MG63 (cell line): ENCODE measurements at regions not wholly inside any gene's neighbourhood (a gene's known extent, or its start where the extent isn't known, plus 50 kb on each side); places are given as distances from the start of the nearest gene placed in this dataset.
A peak's percentile ranks its signal among the peaks of the same experiment; 100 is the strongest.
"Not testable (repeated sequence)": the region's sequence is repeated elsewhere in the genome, so short reads cannot be mapped to it uniquely, and the experiment has no call there.

ENCODE experiments used
- DNase-seq: peaks from one replicate; pipeline ENCODE4 v3.0.0-alpha.2; 2020
- H3K27me3 ChIP-seq: fragments of 250-450 bp; sonication (Bioruptor Pico); 2 replicates; pipeline ENCODE4 v1.5.1; 2020; ENCODE audit warnings: mild to moderate bottlenecking, moderate library complexity
- H3K36me3 ChIP-seq: fragments of 250-450 bp; sonication (Bioruptor Pico); 2 replicates; pipeline ENCODE4 v1.5.1; 2020; ENCODE audit warnings: mild to moderate bottlenecking, moderate library complexity
- H3K4me3 ChIP-seq: fragments of 250-450 bp; sonication (Bioruptor Pico); 2 replicates; pipeline ENCODE4 v1.5.1; 2020; ENCODE audit warnings: mild to moderate bottlenecking, moderate library complexity
- H3K9me3 ChIP-seq: fragments of 250-450 bp; sonication (Bioruptor Pico); 2 replicates; pipeline ENCODE4 v1.5.1; 2020; ENCODE audit warnings: mild to moderate bottlenecking, moderate library complexity

DNA sequence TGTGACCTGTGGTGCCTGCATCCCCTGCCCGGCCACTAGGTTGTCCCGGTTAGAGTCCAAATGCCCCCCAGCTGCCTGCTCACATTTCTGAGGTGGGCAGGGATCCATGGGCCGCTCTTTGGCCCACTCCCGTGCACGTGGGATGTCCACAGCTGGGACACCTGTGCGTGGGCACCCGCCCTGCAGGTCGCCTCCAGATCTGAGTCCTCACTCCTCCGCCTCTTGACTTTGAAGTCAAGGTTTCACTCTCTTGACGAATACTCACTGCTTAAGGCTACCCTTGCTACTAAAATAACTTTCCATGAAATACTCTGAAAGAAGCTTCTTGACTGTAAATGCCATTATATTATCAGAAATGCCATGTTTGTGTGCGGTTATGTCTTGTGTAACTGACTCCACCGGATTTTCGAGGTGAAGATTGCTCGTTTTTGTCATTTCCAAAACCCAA is 358.2 kb downstream of the BCL2L11 start:
- H3K9me3 ChIP-seq, H3K27me3 ChIP-seq, DNase-seq, H3K36me3 ChIP-seq, H3K4me3 ChIP-seq: not testable (repeated sequence)

- not testable (repeated sequence) for H3K27me3 ChIP-seq, DNase-seq, H3K9me3 ChIP-seq, H3K36me3 ChIP-seq, H3K4me3 ChIP-seq
These were observed 359.4 kb downstream of the BCL2L11 start for GRCh38 chr2:111480016-111480625.

- not testable (repeated sequence) for DNase-seq, H3K36me3 ChIP-seq
These were observed 359.9 kb downstream of the BCL2L11 start for GRCh38 chr2:111480633-111481032.

DNA sequence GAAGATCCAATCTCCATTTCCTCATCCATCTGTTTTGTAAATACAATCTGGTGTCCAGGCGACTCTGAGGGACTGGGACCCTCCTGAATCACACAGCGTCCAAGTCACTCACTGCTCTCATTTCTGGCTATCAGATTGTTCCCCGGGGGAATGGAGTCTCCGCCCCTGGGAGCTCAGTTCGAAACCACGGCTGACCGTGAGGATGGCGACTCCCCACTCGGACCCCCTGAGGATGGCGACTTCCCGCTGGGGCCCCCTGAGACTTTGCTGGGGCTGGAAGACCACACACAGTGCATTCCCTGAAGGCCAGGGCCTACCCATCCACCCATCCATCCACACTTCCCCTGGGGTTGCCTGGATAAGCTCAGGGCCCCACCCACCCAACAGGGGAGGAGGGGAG is 360.5 kb downstream of the BCL2L11 start:
- H3K36me3 ChIP-seq, DNase-seq, H3K27me3 ChIP-seq, H3K9me3 ChIP-seq, H3K4me3 ChIP-seq: not testable (repeated sequence)

More at GRCh38 chr2:111480633-111481032, 359.9 kb downstream of the BCL2L11 start:
- not testable (repeated sequence) for H3K9me3 ChIP-seq, H3K27me3 ChIP-seq, H3K4me3 ChIP-seq

DNA sequence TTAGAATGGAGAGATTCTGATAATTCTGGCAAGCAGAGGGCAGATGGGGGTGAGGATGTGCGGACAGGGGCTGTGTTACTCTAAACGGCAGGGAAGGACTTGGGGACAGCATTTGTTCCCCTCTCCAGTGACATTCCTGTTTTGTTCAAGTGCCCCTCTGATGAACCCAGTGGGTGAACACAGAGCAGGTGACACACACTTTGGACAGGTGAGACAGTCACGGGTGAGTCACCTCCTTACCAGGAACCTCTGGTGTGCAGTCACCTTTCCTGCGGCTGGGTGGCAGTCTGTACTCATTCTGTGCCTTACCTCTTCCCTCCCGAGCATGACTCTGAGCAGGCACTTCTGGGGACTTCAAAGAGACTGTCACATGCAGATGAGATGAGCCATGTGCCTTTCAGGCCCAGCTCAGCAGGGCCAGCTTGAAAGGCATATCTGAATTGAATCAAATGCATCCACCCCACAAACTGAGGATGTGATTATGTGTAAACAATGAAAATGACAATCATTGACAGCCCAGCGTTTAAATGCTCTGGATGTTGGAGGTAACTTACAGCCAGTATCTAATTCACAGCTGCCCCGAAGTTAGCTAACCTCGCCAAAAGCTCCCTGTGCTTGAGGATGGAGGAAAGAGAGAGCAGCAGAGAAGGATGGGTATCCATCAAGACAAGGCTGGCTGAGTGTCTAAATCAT is 362.4 kb downstream of the BCL2L11 start:
- not testable (repeated sequence) for H3K36me3 ChIP-seq, H3K9me3 ChIP-seq

DNA sequence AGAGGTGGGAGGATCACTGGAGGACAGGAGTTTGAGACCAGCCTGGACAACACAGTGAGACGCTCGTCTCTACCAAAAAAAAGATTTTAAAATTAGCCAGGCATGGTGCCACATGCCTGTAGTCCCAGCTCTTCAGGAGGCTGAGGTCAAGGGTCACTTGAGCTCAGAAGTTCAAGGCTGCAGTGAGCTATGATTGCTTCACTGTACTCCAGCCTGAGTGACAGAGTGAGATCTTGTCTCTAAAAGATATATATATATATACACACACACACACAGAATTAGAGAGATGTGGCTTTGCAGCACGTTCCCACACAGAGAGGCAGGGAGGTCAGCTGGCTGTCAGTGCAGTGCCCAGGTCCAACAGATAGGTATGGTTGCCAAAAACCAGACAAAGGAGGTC is 363.4 kb downstream of the BCL2L11 start:
- not testable (repeated sequence) for H3K4me3 ChIP-seq, DNase-seq, H3K27me3 ChIP-seq, H3K9me3 ChIP-seq, H3K36me3 ChIP-seq

More for the DNA sequence above, 362.4 kb downstream of the BCL2L11 start:
- not testable (repeated sequence) for H3K27me3 ChIP-seq, H3K4me3 ChIP-seq, DNase-seq

DNA sequence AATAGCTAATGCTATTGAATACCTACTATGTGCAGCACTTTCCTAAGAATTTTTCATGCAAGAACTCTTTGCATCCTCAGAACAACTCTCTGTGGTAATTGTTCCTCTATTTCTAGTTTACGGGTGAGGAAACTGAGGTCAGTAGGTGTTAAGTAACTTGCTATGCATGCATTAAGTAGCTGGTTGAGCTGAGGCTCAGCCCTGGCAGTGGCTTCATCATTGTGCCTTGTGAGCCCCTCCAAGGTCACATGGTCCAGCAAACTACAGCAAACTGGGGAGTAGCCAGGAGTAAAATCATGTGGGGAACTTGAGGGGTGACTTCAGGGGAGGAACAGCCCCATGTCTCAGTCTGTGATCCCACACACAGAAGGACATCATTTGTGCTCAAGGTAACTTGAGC is 365.2 kb downstream of the BCL2L11 start:
- H3K36me3 ChIP-seq, H3K27me3 ChIP-seq, H3K9me3 ChIP-seq, H3K4me3 ChIP-seq, DNase-seq: not testable (repeated sequence)

DNA sequence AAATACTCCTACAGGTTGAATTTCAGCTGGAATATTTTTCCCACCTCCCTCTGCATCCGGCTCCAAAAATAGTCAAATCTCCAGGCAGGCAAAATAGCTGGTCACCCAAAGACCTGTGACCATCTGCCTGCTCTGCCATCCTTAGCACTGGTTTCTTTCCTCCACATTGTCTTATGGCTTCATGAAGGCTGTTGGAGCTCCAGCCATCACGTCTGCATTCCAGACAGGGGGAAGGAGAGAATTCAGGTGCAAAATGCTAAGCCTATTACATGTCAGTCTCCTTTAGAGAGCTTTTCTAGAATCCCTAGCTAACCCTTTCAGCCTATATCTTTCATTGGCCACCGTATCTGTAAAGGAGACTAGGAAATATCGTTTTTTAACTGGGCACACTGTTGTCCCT is 367.7 kb downstream of the BCL2L11 start:
- H3K36me3 ChIP-seq, H3K4me3 ChIP-seq, H3K27me3 ChIP-seq, DNase-seq, H3K9me3 ChIP-seq: not testable (repeated sequence)

GRCh38 chr2:111489460-111489859 is 368.7 kb downstream of the BCL2L11 start:
- not testable (repeated sequence) for H3K27me3 ChIP-seq, H3K4me3 ChIP-seq, H3K9me3 ChIP-seq, H3K36me3 ChIP-seq, DNase-seq

DNA sequence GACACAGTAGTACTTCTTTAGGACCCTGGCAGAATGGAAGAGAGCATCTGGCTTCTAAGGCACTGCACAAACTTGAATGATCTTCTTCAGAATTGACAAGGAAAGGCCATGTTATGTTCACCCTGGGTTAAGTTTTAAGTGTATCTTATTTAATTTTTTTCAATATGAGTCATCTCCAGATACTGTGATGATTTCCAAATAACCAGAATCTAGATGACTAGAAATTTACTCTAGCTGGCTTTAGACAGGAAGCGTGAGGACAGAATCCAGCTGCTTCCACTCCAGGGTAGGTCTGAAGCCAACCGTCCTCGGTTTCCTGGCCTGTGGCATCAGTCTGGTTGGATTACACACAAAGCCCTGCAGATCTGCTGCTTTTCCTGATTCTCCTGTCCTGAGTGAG is 370.5 kb downstream of the BCL2L11 start:
- not testable (repeated sequence) for H3K36me3 ChIP-seq, H3K4me3 ChIP-seq, H3K9me3 ChIP-seq, H3K27me3 ChIP-seq, DNase-seq

GRCh38 chr2:111491614-111492013 is 370.9 kb downstream of the BCL2L11 start:
- H3K36me3 ChIP-seq, H3K4me3 ChIP-seq, DNase-seq, H3K9me3 ChIP-seq, H3K27me3 ChIP-seq: not testable (repeated sequence)

DNA sequence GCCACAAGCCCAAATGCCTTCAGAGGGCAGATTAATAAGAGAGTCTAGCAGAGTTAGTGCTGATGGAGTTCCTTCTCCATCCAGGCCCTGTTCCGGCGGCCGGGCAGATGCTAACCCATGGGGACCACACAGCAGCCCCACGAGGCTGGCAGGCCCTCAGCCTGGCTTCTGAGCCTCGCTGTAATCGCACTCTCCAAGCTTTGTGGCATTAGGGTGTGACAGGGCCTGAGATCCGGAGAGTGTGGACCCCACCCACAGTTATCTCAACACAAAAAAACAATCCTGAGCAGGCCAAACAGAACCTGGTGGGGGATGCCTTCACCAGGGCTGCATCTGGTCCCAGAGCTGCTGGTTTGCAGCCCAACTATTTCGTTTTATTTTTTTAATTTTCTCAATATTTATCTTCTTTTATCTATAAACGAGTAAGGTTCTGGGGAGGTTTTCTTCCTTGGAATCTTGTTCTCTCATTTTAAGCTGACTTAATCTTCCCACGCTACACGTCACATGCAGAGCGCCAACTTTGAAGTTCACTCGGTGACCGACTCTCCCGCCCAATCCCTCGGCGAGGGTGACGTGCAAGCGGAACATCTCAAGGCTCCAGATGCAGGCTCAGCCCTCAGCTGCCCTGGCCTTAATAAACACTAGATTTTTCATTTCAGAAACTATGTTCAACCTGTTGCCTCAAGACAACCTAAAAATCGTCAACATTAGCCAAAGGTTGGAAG is 372.4 kb downstream of the BCL2L11 start:
- not testable (repeated sequence) for DNase-seq, H3K36me3 ChIP-seq, H3K27me3 ChIP-seq, H3K9me3 ChIP-seq
- peak overlapping the region; percentile 66 for H3K4me3 ChIP-seq

DNA sequence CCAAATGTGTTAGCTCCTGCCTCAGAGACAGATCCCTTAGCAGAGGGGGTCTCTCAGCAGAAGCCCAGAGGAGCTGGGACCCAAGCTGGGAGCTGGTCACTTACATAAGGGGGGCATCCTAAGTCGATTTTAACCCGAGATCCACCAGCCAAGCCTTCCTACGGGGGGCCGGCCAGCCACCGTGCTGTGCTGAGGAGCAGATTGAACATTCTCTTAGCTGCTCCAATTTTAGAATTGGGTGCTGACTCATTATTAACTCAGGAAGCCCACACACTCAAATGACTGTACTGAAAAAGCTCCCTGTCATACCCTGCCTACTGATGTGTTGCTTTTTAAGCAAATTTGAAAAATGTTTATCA is 373.0 kb downstream of the BCL2L11 start:
- not testable (repeated sequence) for H3K9me3 ChIP-seq, H3K36me3 ChIP-seq, H3K27me3 ChIP-seq
- peak overlapping the region; percentile 66 for H3K4me3 ChIP-seq
- peak; percentile 44 for DNase-seq

GRCh38 chr2:111494288-111494980 is 373.7 kb downstream of the BCL2L11 start:
- peak; percentile 39 for DNase-seq
- not testable (repeated sequence) for H3K4me3 ChIP-seq, H3K9me3 ChIP-seq, H3K36me3 ChIP-seq, H3K27me3 ChIP-seq

DNA sequence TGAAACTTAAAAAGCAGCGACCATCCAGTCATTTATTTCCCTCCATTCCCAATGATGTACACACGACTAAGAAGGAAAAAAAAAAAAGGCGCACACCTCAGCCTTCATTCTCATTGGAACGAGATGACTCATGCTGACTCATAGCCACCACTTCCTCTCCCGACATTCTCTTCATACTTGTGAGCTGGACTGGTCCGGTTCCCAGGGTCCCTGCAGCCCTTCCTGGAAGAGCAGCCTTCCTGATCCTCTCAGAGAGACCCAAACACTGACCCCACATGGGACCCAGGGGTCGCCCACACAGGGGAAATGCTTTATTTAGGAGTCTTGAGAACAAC is 374.2 kb downstream of the BCL2L11 start:
- not testable (repeated sequence) for H3K9me3 ChIP-seq, H3K27me3 ChIP-seq, DNase-seq, H3K4me3 ChIP-seq, H3K36me3 ChIP-seq

GRCh38 chr2:111495636-111496035 is 374.9 kb downstream of the BCL2L11 start:
- peak; percentile 42 for DNase-seq
- H3K27me3 ChIP-seq, H3K4me3 ChIP-seq, H3K36me3 ChIP-seq, H3K9me3 ChIP-seq: not testable (repeated sequence)

GRCh38 chr2:111496176-111496575 is 375.5 kb downstream of the BCL2L11 start:
- not testable (repeated sequence) for H3K9me3 ChIP-seq, H3K27me3 ChIP-seq, H3K4me3 ChIP-seq, H3K36me3 ChIP-seq
- DNase-seq, result peak; percentile 52
